ENCODE measurements at regions not wholly inside any gene's neighbourhood (a gene's known extent, or its start where the extent isn't known, plus 50 kb on each side); places are given as distances from the start of the nearest gene placed in this dataset.
"Not testable (repeated sequence)": the region's sequence is repeated elsewhere in the genome, so short reads cannot be mapped to it uniquely, and the experiment has no call there.

- in situ Hi-C loops (cut with HindIII; ENCODE audit: low sequenced_read_pairs): no loop called here
Observed at GRCh38 chr7:112579388-112579787, 98.6 kb downstream of the LSMEM1 start.

GRCh38 chr7:112580717-112581435 is 100.1 kb downstream of the LSMEM1 start:
- no peak for DNase-seq (ENCODE audit: low read depth)
- TF ChIP-seq CTCF (IDR thresholded peaks at IDR 0.05; ENCODE audit: low read depth, low read length, missing control alignments): no peak
- in situ Hi-C loops (cut with HindIII; ENCODE audit: low sequenced_read_pairs): no loop called here
- H3K4me3 ChIP-seq (ENCODE audit: low read depth, low read length): no peak overlapping the region

More at GRCh38 chr7:112579388-112579787, 98.6 kb downstream of the LSMEM1 start:
- no peak for TF ChIP-seq CTCF (IDR thresholded peaks at IDR 0.05; ENCODE audit: low read depth, low read length, missing control alignments)
- no peak overlapping the region for H3K4me3 ChIP-seq (ENCODE audit: low read depth, low read length)
- no peak for DNase-seq (ENCODE audit: low read depth)

- no peak for DNase-seq (ENCODE audit: low read depth)
- in situ Hi-C loops (cut with HindIII; ENCODE audit: low sequenced_read_pairs): no loop called here
- H3K4me3 ChIP-seq (ENCODE audit: low read depth, low read length): no peak overlapping the region
- TF ChIP-seq CTCF (IDR thresholded peaks at IDR 0.05; ENCODE audit: low read depth, low read length, missing control alignments): no peak
Observed at GRCh38 chr7:112581529-112581928, 100.7 kb downstream of the LSMEM1 start.

GRCh38 chr7:112584290-112584689 is 103.5 kb downstream of the LSMEM1 start:
- DNase-seq (ENCODE audit: low read depth): no peak
- no peak for TF ChIP-seq CTCF (IDR thresholded peaks at IDR 0.05; ENCODE audit: low read depth, low read length, missing control alignments)
- in situ Hi-C loops (cut with HindIII; ENCODE audit: low sequenced_read_pairs): no loop called here
- no peak overlapping the region for H3K4me3 ChIP-seq (ENCODE audit: low read depth, low read length)

- no peak for DNase-seq (ENCODE audit: low read depth)
- no peak for TF ChIP-seq CTCF (IDR thresholded peaks at IDR 0.05; ENCODE audit: low read depth, low read length, missing control alignments)
- H3K4me3 ChIP-seq (ENCODE audit: low read depth, low read length): no peak overlapping the region
- in situ Hi-C loops (cut with HindIII; ENCODE audit: low sequenced_read_pairs): no loop called here
Observed at GRCh38 chr7:112587504-112587903, 106.7 kb downstream of the LSMEM1 start.

GRCh38 chr7:112592565-112593263 is 111.9 kb downstream of the LSMEM1 start:
- in situ Hi-C loops (cut with HindIII; ENCODE audit: low sequenced_read_pairs); H3K4me3 ChIP-seq (ENCODE audit: low read depth, low read length); DNase-seq (ENCODE audit: low read depth): not testable (repeated sequence)

- no peak for TF ChIP-seq CTCF (IDR thresholded peaks at IDR 0.05; ENCODE audit: low read depth, low read length, missing control alignments)
- in situ Hi-C loops (cut with HindIII; ENCODE audit: low sequenced_read_pairs): no loop called here
- DNase-seq (ENCODE audit: low read depth): peak; percentile 68
- H3K4me3 ChIP-seq (ENCODE audit: low read depth, low read length): no peak overlapping the region
Observed at GRCh38 chr7:112594397-112594796, 113.6 kb downstream of the LSMEM1 start.

Data from astrocyte of the cerebellum (primary cell).